ENCODE measurements at regions not wholly inside any gene's neighbourhood (a gene's known extent, or its start where the extent isn't known, plus 50 kb on each side); places are given as distances from the start of the nearest gene placed in this dataset.

- Histone ChIP-seq H3K79me1 (ENCODE audit: low read depth in 1 of 2, low read length in 2 of 2) (peaks cover 0 to 68% of the 10 kb centered on the region in 2 experiments; a peak in 3 of 4 replicates), H2AK5ac (ENCODE audit: low read depth, low read length) (no peak overlapping the region), H3K9me3 (ENCODE audit: control insufficient read depth, insufficient read depth, low read length) (no peaks in the 10 kb centered on the region), H3K18ac (ENCODE audit: low read depth, low read length) (no peak overlapping the region), H3K4ac (ENCODE audit: low read depth, low read length) (peak overlapping the region; percentile 76), H3K9ac (ENCODE audit: low read depth, low read length) (peak overlapping the region; percentile 84), H3K4me3 (ENCODE audit: insufficient read depth, low read depth, low read length) (peak overlapping the region; percentile 93), H3K27ac (ENCODE audit: insufficient read depth, low read length) (peak overlapping the region; percentile 25), H2AK9ac (replicated peaks; ENCODE audit: low read depth, low read length, poor library complexity) (peak overlapping the region; percentile 63), H3K4me1 (ENCODE audit: control insufficient read depth, insufficient read depth, low read length) (peaks cover 10% of the 10 kb centered on the region), H4K20me1 (ENCODE audit: insufficient read depth, low read length) (peaks cover 54% of the 10 kb centered on the region), H4K91ac (ENCODE audit: insufficient read depth, low read depth, low read length) (no peak overlapping the region), H4K5ac (ENCODE audit: low read depth, low read length) (no peak overlapping the region), H2BK20ac (ENCODE audit: low read depth, low read length) (no peak overlapping the region), H3K27me3 (ENCODE audit: control insufficient read depth, insufficient read depth, low read length) (no peaks in the 10 kb centered on the region), H2BK120ac (ENCODE audit: low read depth, low read length) (no peak overlapping the region), H2BK15ac (ENCODE audit: low read depth, low read length) (no peak overlapping the region), H4K8ac (ENCODE audit: low read depth in 2 of 2, low read length in 2 of 2) (peak overlapping the region in 1 of 2 experiments; percentile 30; a peak in 1 of 4 replicates), H2AFZ (replicated peaks; ENCODE audit: low read length, poor library complexity) (peak overlapping the region; percentile 62), H3K23ac (ENCODE audit: low read depth, low read length) (peak overlapping the region; percentile 54; the same call in 1 of the 2 replicates), H3K14ac (replicated peaks; ENCODE audit: low read depth, low read length) (no peak overlapping the region), H3K4me2 (ENCODE audit: low read depth, low read length) (peak overlapping the region; percentile 81), H3K56ac (ENCODE audit: extremely low read depth, insufficient read depth, low read length) (no peak overlapping the region), H3K9me1 (ENCODE audit: insufficient read depth, low read length) (no peaks in the 10 kb centered on the region), H2BK5ac (ENCODE audit: low read depth, low read length, poor library complexity, severe bottlenecking) (peak overlapping the region; percentile 5), H3K36me3 (ENCODE audit: control insufficient read depth, insufficient read depth, low read length) (no peaks in the 10 kb centered on the region)
- no TSS peak for BruUV-seq (replicated peaks)
- dilution Hi-C loops (cut with HindIII; ENCODE audit: low sequenced_read_pairs, unreplicated experiment) (no loop called here), intact Hi-C loops (cut with micrococcal nuclease) (loop anchor here (5.0 to 10.0 kb wide), 2 partner anchors 134 to 162 kb away; no protein-coding TSS in a partner anchor), in situ Hi-C loops (cut with MboI; ENCODE audit: low sequenced_read_pairs) (no loop called here)
- POLR2A ChIA-PET (ENCODE audit: unreplicated experiment): interaction anchor here (0.5 kb wide), 1 partner anchor 8 kb away, joined by 4 read pairs; no protein-coding TSS in a partner anchor
- 0% methylated on average over 8 of the region's 65 CpGs; no CpG with 5 or more reads in 1 of the 2 experiments for WGBS, 2 experiments (ENCODE audit: extremely low coverage in 2 of 2, insufficient read length in 1 of 2)
- DNase-seq (no peak), ATAC-seq (ENCODE audit: low read depth) (peak; percentile 4)
- TF ChIP-seq MXI1 (IDR thresholded peaks at IDR 0.05; ENCODE audit: borderline replicate concordance, low read depth, low read length): 0 out of 2 replicates have a peak, but pooled peaks have one; percentile 15
- no peak for TF ChIP-seq BHLHE40 (IDR thresholded peaks at IDR 0.05; ENCODE audit: low read depth, low read length)
- no peak for TF ChIP-seq RCOR1 (IDR thresholded peaks at IDR 0.05; ENCODE audit: insufficient replicate concordance, low read length)
- TF ChIP-seq POLR2A (IDR thresholded peaks at IDR 0.05; ENCODE audit: low read depth, low read length): no peak
- TF ChIP-seq RFX5 (IDR thresholded peaks at IDR 0.05; ENCODE audit: low read depth, low read length): no peak
- CTCF ChIA-PET: interaction anchor here (0.6 to 1.3 kb wide), 2 partner anchors 26 to 60 kb away, joined by 3 to 6 read pairs; no protein-coding TSS in a partner anchor
These were observed 56.6 kb upstream of the GSE1 start for GRCh38 chr16:85556456-85557082.

Data from IMR-90 (cell line).